GM23338 (cell line): ENCODE measurements at regions not wholly inside any gene's neighbourhood (a gene's known extent, or its start where the extent isn't known, plus 50 kb on each side); places are given as distances from the start of the nearest gene placed in this dataset.

Source experiments
- ATAC-seq: fragments of 200-7000 bp; cut with Tn5 transposase; 3 replicates; pipeline ENCODE4 v1.9.1; 2020
- DNase-seq: peaks from one replicate; pipeline ENCODE4 v3.0.0-alpha.2; 2015; ENCODE audit warnings: low spot score
- H2AFZ ChIP-seq: fragments of 200-600 bp; sonication (generic); 2 replicates; pipeline ENCODE4 v1.8.0; 2016; ENCODE audit warnings: antibody characterized with exemption, mild to moderate bottlenecking, moderate library complexity
- H3F3A ChIP-seq: fragments of 200-600 bp; sonication (generic); replicated peaks from 2 replicates; pipeline ENCODE4 v1.8.0; 2017; ENCODE audit warnings: antibody characterized with exemption, mixed run types, low read depth
- H3K27ac ChIP-seq: fragments of 200-600 bp; sonication (generic); 2 replicates; pipeline ENCODE4 v1.6.1; 2016; ENCODE audit warnings: low read depth
- H3K27me3 ChIP-seq: fragments of 200-600 bp; sonication (generic); 2 replicates; pipeline ENCODE4 v1.8.0; 2016; ENCODE audit warnings: mild to moderate bottlenecking, mixed run types, moderate library complexity; ENCODE audit not compliant: insufficient read depth
- H3K36me3 ChIP-seq: fragments of 200-600 bp; sonication (generic); 2 replicates; pipeline ENCODE4 v1.8.0; 2016; ENCODE audit warnings: mild to moderate bottlenecking; ENCODE audit not compliant: insufficient read depth
- H3K4me1 ChIP-seq: fragments of 200-600 bp; sonication (generic); 2 replicates; pipeline ENCODE4 v1.8.0; 2016; ENCODE audit warnings: mild to moderate bottlenecking, moderate library complexity; ENCODE audit not compliant: insufficient read depth
- H3K4me2 ChIP-seq: fragments of 200-600 bp; sonication (generic); 2 replicates; pipeline ENCODE4 v1.7.1; 2017; ENCODE audit warnings: mixed run types
- H3K4me3 ChIP-seq: fragments of 200-600 bp; sonication (generic); 2 replicates; pipeline ENCODE4 v1.6.1; 2016; ENCODE audit warnings: mixed run types
- H3K79me2 ChIP-seq: fragments of 200-600 bp; sonication (generic); replicated peaks from 2 replicates; pipeline ENCODE4 v1.8.0; 2017; ENCODE audit warnings: mild to moderate bottlenecking; ENCODE audit not compliant: insufficient read depth
- H3K9me2 ChIP-seq: fragments of 200-600 bp; sonication (generic); 2 replicates; pipeline ENCODE4 v1.8.0; 2017; ENCODE audit not compliant: insufficient read depth
- H4K20me1 ChIP-seq: fragments of 200-600 bp; sonication (generic); replicated peaks from 2 replicates; pipeline ENCODE4 v1.8.0; 2017; ENCODE audit warnings: mild to moderate bottlenecking; ENCODE audit not compliant: insufficient read depth
- H3K27ac Mint-ChIP-seq: 2 replicates; pipeline ENCODE4 v1.8.0; 2020; ENCODE audit warnings: inconsistent platforms, mild to moderate bottlenecking, moderate library complexity, mixed read lengths
- H3K27me3 Mint-ChIP-seq: 3 replicates; pipeline ENCODE4 v1.8.0; 2022; ENCODE audit warnings: low read depth, mild to moderate bottlenecking, moderate library complexity, mixed read lengths, inconsistent platforms; ENCODE audit not compliant: insufficient read depth, poor library complexity
- H3K36me3 Mint-ChIP-seq: 3 replicates; pipeline ENCODE4 v1.8.0; 2021; ENCODE audit warnings: low read depth, mild to moderate bottlenecking, inconsistent platforms, moderate library complexity, mixed read lengths
- H3K4me1 Mint-ChIP-seq: 3 replicates; pipeline ENCODE4 v1.8.0; 2020; ENCODE audit warnings: mild to moderate bottlenecking, inconsistent platforms, mixed read lengths
- H3K4me3 Mint-ChIP-seq: 3 replicates; pipeline ENCODE4 v1.8.0; 2021; ENCODE audit warnings: moderate library complexity, mild to moderate bottlenecking, inconsistent platforms, mixed read lengths
- H3K9me3 Mint-ChIP-seq: 3 replicates; pipeline ENCODE4 v1.8.0; 2020; ENCODE audit warnings: moderate library complexity, mild to moderate bottlenecking, inconsistent platforms, mixed read lengths
- CREB1 ChIP-seq: fragments of 250-450 bp; sonication (Bioruptor Pico); IDR thresholded peaks from 2 replicates; pipeline ENCODE4 v1.5.0; 2020; ENCODE audit warnings: low read depth, mild to moderate bottlenecking, moderate library complexity
- CTCF ChIP-seq, 2 experiments: fragments of 200-600 bp in 1 of 2; sonication (generic) in 1 of 2; conservative IDR thresholded peaks; 2 replicates each; pipeline versions ENCODE4 v1.5.1 to v1.6.1; 2016 to 2017; ENCODE audit warnings: antibody characterized with exemption in 2 of 2, low read depth in 2 of 2, mild to moderate bottlenecking in 2 of 2, moderate library complexity in 1 of 2
- ETS1 ChIP-seq: IDR thresholded peaks from 2 replicates; pipeline ENCODE4 v1.6.1; 2016; ENCODE audit warnings: antibody characterized with exemption
- EZH2 ChIP-seq: fragments of 200-600 bp; sonication (generic); IDR thresholded peaks from one replicate; pipeline ENCODE4 v1.8.0; 2017; ENCODE audit warnings: antibody characterized with exemption, mild to moderate bottlenecking, low read depth; ENCODE audit not compliant: unreplicated experiment
- EZH2phosphoT487 ChIP-seq: fragments of 200-600 bp; sonication (generic); IDR thresholded peaks from one replicate; pipeline ENCODE4 v1.8.1; 2018; ENCODE audit warnings: antibody characterized with exemption; ENCODE audit not compliant: unreplicated experiment
- JUNB ChIP-seq: IDR thresholded peaks from one replicate; pipeline ENCODE4 v1.6.1; 2016; ENCODE audit warnings: antibody characterized with exemption; ENCODE audit not compliant: unreplicated experiment
- NANOG ChIP-seq: IDR thresholded peaks from 2 replicates; pipeline ENCODE4 v1.6.1; 2016; ENCODE audit warnings: antibody characterized with exemption, borderline replicate concordance
- POLR2AphosphoS5 ChIP-seq: IDR thresholded peaks from 2 replicates; pipeline ENCODE4 v1.6.1; 2016; ENCODE audit warnings: antibody characterized with exemption, low read depth
- REST ChIP-seq: IDR thresholded peaks from one replicate; pipeline ENCODE4 v1.6.1; 2018; ENCODE audit warnings: antibody characterized with exemption; ENCODE audit not compliant: unreplicated experiment
- STAT1 ChIP-seq: IDR thresholded peaks from one replicate; pipeline ENCODE4 v1.6.1; 2016; ENCODE audit warnings: antibody characterized with exemption; ENCODE audit not compliant: unreplicated experiment
- ZNF114 ChIP-seq: fragments of 250-450 bp; sonication (Bioruptor Pico); IDR thresholded peaks from 2 replicates; pipeline ENCODE4 v1.5.0; 2020; ENCODE audit warnings: mild to moderate bottlenecking, moderate library complexity
- ZNF331 ChIP-seq: fragments of 250-450 bp; sonication (Bioruptor Pico); IDR thresholded peaks from 2 replicates; pipeline ENCODE4 v1.5.0; 2020; ENCODE audit warnings: low read depth, mild to moderate bottlenecking, moderate library complexity
- ZNF462 ChIP-seq: fragments of 250-450 bp; sonication (Bioruptor Pico); IDR thresholded peaks from 2 replicates; pipeline ENCODE4 v1.5.0; 2020; ENCODE audit warnings: mild to moderate bottlenecking, moderate library complexity

DNA sequence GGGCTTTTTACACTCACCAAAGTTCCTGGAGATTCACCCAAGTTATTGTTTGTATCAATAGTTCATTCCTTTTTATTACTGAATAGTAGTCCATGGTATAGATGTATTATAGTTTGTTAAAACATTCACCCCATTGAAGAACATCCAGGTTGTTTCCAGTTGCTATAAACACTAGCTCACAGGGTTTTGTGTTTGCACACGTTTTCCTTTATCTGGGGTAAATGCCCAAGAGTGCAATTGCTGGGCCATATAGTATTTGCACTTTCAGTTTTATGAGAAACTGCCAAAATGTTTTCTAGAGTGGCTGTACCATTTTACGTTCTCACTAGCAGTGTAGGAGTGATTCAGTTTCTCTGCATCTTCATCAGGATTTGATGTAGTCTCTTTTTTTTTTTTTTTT, 57.1 kb downstream of the CBLL2 start:
- H3K9me2 ChIP-seq, result no peaks in the 10 kb centered on the region
- TF ChIP-seq POLR2AphosphoS5 (no peak), EZH2 (no peak), CTCF (conservative IDR thresholded peaks at IDR 0.05; ENCODE audit: low read depth in 2 of 2) (no peak), NANOG (no peak), ZNF331 (CRISPR knock-in tag) (no peak), STAT1 (no peak), REST (no peak), ETS1 (no peak), ZNF114 (no peak), EZH2phosphoT487 (no peak), ZNF462 (CRISPR knock-in tag) (no peak), CREB1 (CRISPR knock-in tag) (no peak), JUNB (no peak)
- no peak overlapping the region for H3K4me2 ChIP-seq
- no peaks in the 10 kb centered on the region for H3K79me2 ChIP-seq
- H3K36me3 ChIP-seq, result no peaks in the 10 kb centered on the region
- Mint-ChIP-seq H3K27me3 (no peaks in the 10 kb centered on the region), H3K27ac (no peak overlapping the region), H3K36me3 (no peaks in the 10 kb centered on the region; the same call in 1 of the 3 replicates), H3K9me3 (peaks cover 2% of the 10 kb centered on the region; the same call in 1 of the 3 replicates), H3K4me1 (no peaks in the 10 kb centered on the region; the same call in 2 of the 3 replicates), H3K4me3 (no peak overlapping the region)
- H3K27ac ChIP-seq, result no peak overlapping the region
- H3F3A ChIP-seq, result no peaks in the 10 kb centered on the region
- no peak overlapping the region for H2AFZ ChIP-seq
- no peaks in the 10 kb centered on the region for H4K20me1 ChIP-seq
- no peaks in the 10 kb centered on the region for H3K4me1 ChIP-seq
- no peak overlapping the region for H3K4me3 ChIP-seq
- DNase-seq, result no peak
- H3K27me3 ChIP-seq, result no peaks in the 10 kb centered on the region
- no peak for ATAC-seq
